ENCODE measurements at regions not wholly inside any gene's neighbourhood (a gene's known extent, or its start where the extent isn't known, plus 50 kb on each side); places are given as distances from the start of the nearest gene placed in this dataset.
"Not testable (repeated sequence)": the region's sequence is repeated elsewhere in the genome, so short reads cannot be mapped to it uniquely, and the experiment has no call there.

DNA sequence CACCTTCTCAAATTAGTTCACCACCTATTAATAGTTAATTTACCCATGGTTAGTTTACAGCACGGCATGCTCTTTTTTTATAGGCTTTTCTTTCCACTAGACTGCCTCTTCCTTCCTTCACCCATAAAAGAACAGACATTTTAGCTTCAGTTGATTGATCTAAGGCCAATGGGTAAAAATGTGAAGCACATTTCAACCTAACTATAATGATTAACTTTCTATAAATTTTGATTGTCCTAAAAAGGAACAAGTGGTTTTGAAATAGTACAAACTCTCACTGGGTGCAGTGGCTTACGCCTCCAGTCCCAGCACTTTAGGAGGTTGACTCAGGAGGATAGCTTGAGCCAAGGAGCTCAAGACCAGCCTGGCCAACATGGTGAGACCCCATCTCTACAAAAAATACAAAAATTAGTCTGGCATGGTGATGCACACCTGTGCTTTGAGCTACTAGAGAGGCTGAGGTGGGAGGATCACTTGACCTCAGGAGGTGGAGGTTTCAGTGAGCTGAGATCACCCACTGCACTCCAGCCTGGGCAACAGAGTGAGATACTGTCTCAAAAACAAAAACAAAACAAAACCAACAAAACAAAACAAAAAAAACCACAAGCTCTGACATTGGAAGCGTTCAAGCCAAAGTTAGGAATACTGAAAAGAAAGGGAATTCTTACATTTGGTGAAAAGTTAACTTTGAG lies 89.9 kb upstream of the FAT1 start:
- no peak for FAIRE-seq
- DNase-seq (ENCODE audit: insufficient read length, low spot score): no peak

DNA sequence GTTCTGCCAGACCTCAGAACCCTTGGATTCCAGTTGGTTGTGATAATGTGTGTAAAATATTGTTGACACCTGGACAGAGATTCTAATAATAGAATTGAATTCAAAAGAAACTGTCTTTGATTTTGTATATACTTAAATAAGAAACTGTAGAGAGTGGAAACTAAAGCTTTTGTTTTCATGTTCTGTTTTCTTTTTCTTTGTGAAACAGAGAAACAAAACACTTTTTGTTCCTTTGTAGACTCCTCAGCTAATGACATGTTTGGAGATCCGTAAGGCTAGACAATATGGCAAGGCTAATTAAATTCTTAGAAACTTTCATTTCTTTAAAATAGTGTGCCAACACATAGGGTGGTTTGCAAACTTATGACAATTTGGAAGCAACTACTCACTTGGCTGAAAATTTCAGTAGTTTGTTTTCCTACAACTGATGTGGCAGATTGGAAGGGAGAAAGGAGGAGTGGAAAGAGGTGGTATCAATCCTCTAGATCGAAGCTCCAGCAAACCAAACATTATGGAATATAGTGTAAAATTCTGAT lies 90.9 kb upstream of the FAT1 start:
- FAIRE-seq (no peak), DNase-seq (ENCODE audit: insufficient read length, low spot score) (no peak)

DNA sequence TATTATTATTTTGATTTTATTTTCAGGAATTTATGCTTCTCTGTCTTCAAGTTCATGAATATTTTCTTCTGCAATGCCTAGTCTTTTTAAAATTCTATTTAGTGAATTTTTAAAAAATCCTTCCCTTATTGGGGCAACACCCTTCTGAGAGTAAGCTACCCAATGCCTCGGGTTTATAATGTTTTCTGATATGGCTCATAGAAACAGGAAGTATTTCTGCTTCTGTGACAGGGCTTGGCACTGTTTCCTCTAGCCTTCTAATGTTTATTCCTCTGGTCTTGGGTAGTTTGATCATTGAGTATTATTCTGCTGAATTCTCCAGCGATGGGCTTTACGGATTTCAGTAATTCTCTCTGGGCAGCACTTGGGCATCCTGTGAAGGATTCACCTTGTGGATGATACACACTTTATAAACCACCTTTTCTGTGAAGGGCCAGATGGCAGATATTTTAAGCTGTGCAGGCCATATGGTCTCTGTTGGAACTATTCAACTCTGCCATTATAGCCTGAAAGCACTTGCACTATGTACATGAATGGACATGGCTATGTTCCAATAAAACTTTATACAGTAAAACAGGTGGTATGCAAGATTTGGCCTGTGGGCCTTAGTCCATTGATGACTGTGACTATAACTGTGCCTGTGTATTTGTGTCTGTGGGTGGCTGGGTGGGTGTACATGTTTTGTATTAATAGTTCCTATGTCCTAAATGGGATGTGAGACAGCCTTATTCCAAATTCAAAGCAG lies 95.9 kb upstream of the FAT1 start:
- FAIRE-seq: no peak
- DNase-seq (ENCODE audit: insufficient read length, low spot score): no peak

DNA sequence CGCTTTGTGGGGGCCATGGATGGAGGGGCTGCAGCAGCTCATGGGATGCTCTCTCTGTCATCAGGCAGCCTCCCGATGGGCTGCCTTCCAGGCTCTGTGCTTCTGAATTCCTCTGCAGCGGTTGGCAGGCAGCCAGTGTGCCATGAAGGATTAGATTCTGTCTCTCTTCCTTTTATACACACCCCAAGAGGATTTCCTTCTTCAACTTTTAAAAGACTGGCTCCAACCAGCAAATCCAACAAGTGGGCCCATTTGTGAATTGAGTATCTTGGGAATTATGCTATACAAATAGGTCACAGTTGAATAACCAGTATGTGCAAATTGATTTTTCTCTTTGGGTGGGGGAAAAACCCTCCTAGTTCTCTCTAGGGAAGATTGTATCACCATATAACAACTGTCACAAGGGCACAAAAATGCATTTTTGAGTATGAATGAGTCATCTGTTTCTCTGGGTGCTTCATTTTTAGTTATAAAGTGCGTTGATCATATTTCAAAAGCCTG lies 96.8 kb upstream of the FAT1 start:
- peak; percentile 33 for FAIRE-seq
- DNase-seq (ENCODE audit: insufficient read length, low spot score): no peak

DNA sequence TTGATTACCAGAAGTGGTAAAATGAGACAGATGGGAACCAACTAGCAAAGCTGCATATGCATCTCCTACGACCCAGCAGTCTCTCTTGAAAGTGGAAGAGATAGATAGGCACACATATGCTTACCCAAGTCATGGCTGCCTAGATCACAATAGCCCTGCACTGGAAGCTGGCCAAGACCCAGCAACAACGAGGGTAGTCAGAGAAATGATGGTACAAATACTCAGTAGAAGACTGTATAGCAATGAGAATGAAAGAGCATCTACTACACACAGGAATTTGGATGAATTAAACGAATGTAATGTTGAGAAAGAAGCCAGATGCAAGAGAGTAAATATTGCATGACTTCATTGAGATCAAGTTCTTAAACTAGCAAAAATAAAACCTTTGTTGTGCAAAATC lies 100.3 kb upstream of the FAT1 start:
- DNase-seq (ENCODE audit: insufficient read length, low spot score): no peak
- FAIRE-seq: no peak

DNA sequence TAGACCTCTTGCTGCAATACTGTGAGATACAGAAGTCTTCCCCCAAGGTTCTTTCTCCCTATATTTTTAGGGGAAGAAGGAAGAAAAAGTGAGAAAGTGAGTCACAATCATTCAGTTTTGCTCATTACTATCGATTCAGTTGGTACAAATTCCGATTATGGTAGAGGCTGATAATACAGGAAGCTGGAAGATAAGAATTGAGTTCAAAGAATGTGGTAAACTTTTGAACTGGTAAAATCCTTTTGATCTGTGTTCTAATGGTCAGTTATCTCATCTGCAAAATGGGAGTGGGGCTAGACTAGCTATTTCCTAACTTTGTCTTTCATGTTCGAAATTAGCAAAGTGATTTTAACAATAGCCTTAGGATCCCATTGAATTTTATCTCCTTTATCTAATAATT lies 101.4 kb upstream of the FAT1 start:
- no peak for DNase-seq (ENCODE audit: insufficient read length, low spot score)
- FAIRE-seq: no peak

DNA sequence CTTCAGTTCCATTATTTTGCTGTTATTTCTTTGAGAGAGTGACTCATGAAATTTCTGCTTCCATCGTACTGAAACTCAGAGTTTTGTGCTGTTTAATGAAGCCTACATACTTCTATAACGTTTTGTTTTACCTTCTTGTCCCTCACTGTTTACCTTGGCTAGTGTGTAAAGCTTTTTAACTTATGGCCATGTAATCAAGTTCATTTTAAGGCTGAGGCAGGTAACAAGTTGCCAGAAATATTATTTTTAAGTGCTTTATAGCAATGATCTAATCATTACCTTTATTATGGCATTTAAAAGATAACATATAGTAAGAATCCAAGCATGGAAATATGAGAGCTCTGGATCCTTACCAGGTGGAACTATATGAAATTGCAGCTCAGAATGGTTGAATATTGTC lies 102.3 kb upstream of the FAT1 start:
- DNase-seq (ENCODE audit: insufficient read length, low spot score): no peak
- FAIRE-seq: no peak

DNA sequence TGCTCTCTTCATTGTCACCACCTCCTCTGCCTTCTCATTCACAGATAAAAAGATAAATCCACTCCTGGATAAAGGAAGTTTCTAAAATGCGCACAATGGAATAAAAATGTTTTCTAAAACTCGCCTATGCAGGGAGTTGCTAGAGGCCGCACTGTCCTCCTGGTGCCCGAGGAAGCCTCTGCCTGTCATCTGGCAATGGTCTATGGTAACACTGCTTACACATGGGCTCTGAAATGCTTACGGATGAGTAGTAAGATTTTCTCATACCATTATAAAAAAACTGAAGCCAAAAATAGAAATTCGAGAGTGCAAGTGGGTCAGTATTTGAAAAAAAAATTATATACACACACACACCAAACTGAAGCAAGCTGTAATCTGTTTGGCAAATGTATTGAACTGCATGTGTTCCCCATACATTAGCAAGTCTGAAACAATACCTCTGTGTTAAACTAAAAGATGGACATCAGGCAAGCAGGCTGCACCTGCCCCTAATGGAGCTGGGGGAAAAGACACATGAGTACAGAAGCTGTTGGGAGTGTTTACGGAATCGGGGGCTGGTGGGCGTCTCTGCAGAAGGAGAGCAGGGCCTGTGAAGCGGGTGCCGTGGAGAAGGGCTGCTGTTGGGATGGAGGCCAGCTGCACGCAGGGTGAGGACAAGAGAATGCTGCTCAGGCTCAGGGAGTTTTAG lies 103.3 kb upstream of the FAT1 start:
- FAIRE-seq (no peak), DNase-seq (ENCODE audit: insufficient read length, low spot score) (no peak)

DNA sequence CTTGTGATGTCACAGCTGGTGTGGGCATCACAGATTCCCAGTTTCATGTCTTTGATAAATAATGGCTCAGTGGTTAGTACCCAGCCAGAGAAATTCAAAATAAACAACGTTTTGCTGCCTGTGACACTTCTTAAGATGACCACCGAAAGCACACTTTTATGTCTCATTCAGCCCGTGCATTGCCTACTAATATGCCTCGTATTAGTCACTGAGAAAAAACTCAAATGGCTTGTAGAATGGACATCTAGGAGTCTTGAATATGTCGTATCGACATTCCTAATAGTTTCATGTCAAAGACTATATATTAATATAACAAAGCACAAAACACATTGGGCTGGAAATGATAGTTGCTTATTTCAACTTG lies 103.9 kb upstream of the FAT1 start:
- FAIRE-seq (no peak), DNase-seq (ENCODE audit: insufficient read length, low spot score) (no peak)

DNA sequence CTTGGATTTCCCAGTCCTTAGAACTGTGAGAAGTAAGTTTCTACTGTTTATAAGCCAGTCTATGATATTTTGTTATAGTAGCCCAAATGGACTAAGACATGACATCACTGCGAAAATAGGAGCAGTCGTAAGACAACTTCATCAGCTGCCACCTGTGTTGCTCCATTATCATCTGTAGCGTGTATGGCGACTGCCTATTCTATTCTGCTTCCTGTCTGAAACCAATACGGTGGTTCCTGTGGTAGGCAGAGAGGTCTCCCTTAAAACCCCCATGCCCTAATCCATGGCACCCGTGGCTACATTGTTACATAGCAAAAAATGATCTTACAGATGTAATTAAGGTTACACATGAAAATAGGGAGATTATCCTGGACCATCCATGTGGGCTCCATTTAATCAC lies 105.4 kb upstream of the FAT1 start:
- FAIRE-seq: no peak
- DNase-seq (ENCODE audit: insufficient read length, low spot score): no peak

DNA sequence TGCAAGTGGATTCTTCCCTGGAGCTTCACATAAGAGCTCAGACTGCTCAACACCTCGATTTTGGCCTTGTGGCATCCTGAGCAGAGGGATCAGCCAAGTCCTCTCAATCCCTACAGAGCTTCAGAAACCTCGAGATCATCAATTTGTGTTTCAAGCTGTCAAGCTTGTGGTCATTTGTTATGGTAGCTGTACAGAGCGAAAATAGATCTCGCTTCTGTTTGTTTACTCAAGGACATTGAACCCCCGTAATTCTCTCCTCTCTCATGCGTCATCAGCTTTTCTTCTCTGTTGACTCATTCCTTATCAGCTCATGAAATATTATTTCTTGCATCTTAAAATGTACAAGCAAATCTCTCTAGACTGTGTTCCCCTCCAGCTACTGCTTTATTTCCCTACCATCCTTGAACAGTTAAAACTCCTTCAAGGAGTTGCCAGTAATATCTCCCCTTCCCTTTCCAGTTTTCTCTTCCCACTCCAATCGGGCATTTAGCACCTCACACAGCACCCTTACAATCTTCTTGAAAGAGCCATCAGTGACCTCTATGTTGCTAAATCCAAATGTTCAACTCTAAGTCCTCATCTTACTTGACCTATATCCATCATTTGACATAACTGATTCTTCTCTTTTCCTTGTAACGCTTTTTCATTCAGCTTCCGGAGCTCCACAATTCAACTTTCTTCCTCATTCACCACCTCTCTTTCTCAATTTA lies 106.2 kb upstream of the FAT1 start:
- DNase-seq (ENCODE audit: insufficient read length, low spot score) (peak; percentile 78), FAIRE-seq (peak; percentile 73)

DNA sequence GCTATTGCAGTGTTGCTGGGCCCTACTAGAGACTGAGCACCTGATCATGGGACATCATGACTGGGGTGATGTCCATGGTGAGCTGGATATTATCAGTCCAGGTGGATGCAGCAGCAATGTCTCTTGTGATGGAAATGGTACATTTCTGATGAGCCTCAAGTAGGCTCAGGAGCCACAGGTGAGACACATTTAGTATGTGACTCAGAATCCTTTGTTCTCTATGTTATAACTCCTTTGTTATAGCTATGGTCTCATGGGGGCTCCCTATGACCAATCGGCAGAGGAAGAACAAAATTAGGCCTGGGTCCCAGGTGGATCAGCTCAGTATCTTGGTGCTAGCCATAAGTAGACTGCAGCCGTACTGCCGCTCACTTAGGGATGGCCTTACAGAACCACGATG lies 107.9 kb upstream of the FAT1 start:
- no peak for FAIRE-seq

DNA sequence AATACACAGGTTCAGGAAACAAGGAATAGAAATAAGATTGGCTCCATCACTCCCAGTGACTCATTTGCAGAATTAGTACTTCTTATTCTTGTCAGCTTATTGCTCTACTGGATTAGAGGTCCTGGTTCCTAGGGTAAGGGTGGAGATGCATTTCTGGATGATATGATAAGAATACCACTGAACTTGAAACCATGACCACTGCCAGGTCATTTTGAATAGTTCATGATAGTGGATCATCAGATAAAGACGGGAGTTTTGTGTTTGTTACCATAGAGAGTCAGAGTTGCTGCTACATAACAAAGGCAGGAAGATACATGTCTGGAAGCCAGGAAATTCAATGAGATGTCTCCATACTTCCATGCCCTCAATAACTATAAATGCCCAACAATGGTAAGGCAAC lies 109.2 kb upstream of the FAT1 start:
- no peak for FAIRE-seq
- no peak for DNase-seq (ENCODE audit: insufficient read length, low spot score)

More for the DNA sequence above, 107.9 kb upstream of the FAT1 start:
- no peak for DNase-seq (ENCODE audit: insufficient read length, low spot score)

DNA sequence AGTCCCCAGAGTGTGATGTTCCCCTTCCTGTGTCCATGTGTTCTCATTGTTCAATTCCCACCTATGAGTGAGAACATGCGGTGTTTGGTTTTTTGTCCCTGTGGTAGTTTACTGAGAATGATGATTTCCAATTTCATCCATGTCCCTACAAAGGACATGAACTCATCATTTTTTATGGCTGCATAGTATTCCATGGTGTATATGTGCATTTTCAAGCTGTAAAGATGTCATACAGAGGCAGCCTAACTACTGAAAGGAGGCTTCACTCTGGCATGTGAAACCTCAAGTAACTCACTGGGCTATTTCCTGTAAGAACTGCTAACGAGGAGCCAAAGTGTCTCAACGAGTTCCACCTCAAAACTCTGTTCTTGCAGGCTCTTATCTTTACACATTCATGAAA lies 113.8 kb upstream of the FAT1 start:
- FAIRE-seq: not testable (repeated sequence)

DNA sequence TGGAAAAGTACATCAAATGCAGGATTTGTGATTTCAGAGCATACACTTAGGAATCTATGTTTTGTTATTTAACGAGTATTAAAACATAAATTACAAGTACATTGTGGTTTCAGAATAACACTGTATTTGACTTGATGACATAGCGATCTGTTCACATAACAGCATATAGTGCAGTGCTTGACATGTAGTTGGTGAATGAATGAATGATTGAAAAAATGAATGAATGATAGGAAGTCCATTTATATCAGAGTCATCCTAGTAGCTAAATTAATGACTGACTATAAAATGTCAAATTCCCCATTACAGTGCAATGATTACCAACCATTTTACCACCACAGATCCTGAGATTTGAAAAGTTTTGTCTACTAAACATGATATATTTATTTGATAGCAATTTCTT lies 114.6 kb upstream of the FAT1 start:
- no peak for FAIRE-seq
- no peak for DNase-seq (ENCODE audit: insufficient read length, low spot score)

More for the DNA sequence above, 113.8 kb upstream of the FAT1 start:
- DNase-seq (ENCODE audit: insufficient read length, low spot score): not testable (repeated sequence)

DNA sequence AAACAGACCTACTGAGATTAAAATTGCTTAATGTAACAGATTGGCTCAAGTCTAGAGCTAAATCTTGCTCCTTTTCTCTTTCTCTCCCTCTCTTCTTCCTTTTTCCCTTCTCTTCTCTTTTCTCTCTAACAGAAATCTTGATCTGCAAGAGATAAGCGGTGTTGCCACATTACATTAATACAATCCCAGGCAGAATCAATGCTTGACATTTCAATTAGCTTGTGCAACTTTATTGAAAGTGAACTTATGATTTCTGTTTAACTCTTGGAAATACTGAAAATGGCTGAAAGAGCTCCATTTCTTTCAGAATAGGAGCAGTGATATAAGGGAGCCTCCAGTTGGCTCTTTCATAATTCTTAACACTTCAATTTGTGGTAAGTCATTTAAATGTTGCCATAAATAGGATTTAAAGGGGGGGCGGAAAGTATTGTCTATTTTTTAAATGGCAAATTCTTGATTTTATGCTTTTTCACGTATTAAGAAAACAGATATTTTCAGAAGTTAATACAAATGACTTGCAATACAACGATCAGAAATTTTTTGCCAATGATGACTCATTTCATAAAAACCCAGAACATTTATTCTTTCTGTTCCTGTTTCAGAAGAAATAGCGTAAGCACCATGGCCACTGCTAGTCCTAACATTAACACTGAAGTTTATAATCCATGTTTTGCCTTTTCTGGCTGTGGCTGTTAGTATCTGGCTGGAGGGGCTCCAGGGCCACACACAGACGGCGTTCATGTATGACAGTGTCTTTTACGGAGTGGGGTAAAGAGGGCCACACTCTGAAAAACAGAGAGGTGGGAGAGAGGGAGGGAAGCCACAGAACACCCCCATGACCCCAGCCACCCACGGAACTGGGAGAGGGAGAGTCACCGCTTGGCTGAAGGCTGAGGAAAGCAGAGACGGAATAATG lies 115.7 kb upstream of the FAT1 start:
- no peak for DNase-seq (ENCODE audit: insufficient read length, low spot score)
- FAIRE-seq: peak; percentile 85

DNA sequence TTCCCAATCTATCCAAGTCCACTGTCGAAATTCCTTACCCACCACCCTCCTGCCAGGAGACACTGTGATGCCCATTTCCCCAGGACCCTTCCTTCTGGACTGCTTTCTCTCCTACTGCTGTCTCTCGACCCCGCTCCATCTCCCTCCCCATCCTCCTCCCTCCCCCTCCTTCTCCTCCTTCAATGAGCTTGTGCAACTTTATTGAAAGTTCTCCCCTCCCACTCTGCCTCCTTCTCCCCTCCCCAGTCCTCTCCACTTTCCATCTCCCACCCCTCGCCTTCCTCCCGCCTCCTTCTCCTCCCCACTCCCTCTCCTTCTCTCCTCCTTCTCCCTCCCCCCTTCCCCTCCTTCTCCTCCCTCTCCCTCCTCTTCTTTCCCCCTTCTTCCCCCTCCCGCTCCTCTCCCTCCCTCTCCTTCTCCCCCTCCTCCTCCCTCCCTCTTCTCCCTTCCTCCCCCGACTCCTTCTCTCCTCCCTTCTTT lies 116.6 kb upstream of the FAT1 start:
- no peak for DNase-seq (ENCODE audit: insufficient read length, low spot score)
- peak; percentile 88 for FAIRE-seq

DNA sequence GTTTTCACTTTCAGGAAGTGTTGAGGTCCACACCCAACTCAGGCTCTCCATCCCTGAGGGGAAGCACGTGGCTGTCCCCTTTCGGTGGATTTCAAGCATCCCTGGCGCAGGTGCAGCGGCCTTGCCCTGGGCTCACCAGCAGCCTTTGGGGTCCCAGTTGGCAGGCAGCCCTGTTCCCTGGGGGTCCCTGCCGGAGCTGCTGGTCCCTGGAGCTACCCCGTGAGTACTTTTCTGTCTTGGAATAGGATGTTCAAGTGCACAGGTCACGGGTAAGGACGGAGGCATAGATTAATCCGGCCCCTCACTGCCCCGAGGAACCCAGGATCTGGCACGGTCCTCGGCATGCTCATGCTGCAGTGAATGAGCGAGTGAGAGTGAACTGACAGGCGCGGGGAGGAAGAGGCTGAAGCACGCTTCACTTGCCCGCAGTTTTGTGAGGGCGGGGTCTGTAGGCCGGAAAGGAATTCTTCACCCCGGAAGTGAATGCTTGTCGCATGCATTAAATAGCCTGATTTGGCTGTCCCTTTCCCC lies 117.2 kb upstream of the FAT1 start:
- FAIRE-seq (no peak), DNase-seq (ENCODE audit: insufficient read length, low spot score) (no peak)

DNA sequence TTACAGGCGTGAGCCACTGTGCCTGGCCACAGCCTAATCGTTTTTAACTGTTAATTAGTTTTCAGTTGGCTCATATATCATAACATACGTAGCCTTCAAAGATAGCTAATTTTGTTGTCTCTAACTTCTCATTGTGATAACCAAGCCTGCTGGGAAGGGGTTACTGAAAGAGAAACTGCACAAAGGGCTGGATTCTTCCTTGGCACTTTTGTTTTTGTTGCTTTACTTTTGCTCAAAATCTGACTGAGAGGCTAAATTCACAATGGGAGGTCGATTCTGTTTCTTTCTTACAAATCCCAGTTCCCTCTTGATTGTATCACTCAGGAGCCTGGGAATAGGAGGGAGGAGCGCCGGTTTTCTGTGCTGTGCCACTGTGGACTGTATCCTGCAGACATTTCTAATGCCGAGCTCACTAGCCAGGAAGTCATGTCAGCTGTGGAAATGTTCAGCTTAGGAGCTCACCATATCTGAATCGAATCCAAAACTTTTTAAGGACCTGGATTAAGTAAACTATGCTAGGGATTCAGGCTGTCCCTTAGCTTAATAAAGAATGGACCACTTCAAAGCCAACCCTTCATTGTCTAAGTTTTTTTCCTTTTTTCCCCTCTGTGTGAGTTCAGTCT lies 120.5 kb upstream of the FAT1 start:
- DNase-seq (ENCODE audit: insufficient read length, low spot score) (no peak), FAIRE-seq (no peak)

Measured in HTR-8/SVneo (cell line).